ENCODE measurements at regions not wholly inside any gene's neighbourhood (a gene's known extent, or its start where the extent isn't known, plus 50 kb on each side); places are given as distances from the start of the nearest gene placed in this dataset.
"Not testable (repeated sequence)": the region's sequence is repeated elsewhere in the genome, so short reads cannot be mapped to it uniquely, and the experiment has no call there.

DNA sequence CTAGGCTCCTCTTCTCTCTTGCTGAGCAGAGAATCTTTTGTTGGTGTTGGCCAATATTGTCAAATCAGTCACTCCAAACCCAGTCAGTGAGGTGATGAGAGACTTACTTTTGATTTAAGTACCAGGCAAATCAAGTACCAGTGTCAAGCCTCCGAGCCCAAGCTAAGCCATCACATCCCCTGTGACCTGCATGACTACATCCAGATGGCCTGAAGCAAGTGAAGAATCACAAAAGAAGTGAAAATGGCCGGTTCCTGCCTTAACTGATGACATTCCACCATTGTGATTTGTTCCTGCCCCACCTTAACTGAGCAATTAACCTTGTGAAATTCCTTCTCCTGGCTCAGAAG, 107.0 kb upstream of the DAB1 start:
- not testable (repeated sequence) for TF ChIP-seq POLR2A (IDR thresholded peaks at IDR 0.05; ENCODE audit: low read depth, low read length); POU2F2 (IDR thresholded peaks at IDR 0.05; ENCODE audit: low read depth, low read length); TAF1 (IDR thresholded peaks at IDR 0.05; ENCODE audit: low read depth, low read length); POLR2AphosphoS5 (IDR thresholded peaks at IDR 0.05; ENCODE audit: low read depth, low read length); SPI1 (IDR thresholded peaks at IDR 0.05; ENCODE audit: low read depth, low read length); PAX5 (IDR thresholded peaks at IDR 0.05; ENCODE audit: insufficient read depth, low read length, severe bottlenecking)
